Heart left ventricle (tissue), 13 donors: ENCODE measurements at regions not wholly inside any gene's neighbourhood (a gene's known extent, or its start where the extent isn't known, plus 50 kb on each side); places are given as distances from the start of the nearest gene placed in this dataset.

Experiments used
- CTCF ChIP-seq, 12 donors: fragments of 200-600 bp; sonication (generic) in 4 of 12; IDR thresholded peaks; one replicate each; pipeline versions ENCODE4 v1.5.0 to v1.8.0; 2018 to 2022; ENCODE audit warnings: antibody characterized with exemption in 12 of 12, mild to moderate bottlenecking in 5 of 12
- POLR2A ChIP-seq, 2 donors: fragments of 450-650 bp; IDR thresholded peaks; one replicate each; pipeline ENCODE4 v1.6.1; 2017; ENCODE audit warnings: antibody characterized with exemption in 2 of 2, mild to moderate bottlenecking in 2 of 2, moderate library complexity in 2 of 2
- donor health status: ischemic (EF 13 %, LVEDD 7.1; RV severe dilation, severe dysfunction).
- donor health status: DM: no; HTN: yes; CAD: no.
- donor health status: DM: no; HTN: no; CAD: no.
- donor health status: ischemic (EF 25% LVEDD 6.9; RV normal size, moderate dysfunction).
- donor health status: ischemic (EF 25% LVEDD 5.7; RV mildly dilated, moderate dysfunction).
- donor health status: ischemic (EF 35%, LVEDD 5.7; RV mildly dilated, moderate dysfunction).
- donor health status: nonischemic (EF 11% LVEDD 7.7; RV severe dilation, severe dysfunction).
- donor health status: DM: yes; HTN: yes; CAD: no.
- donor health status: PGD.
- donor health status: ischemic (EF 29% LVEDD 5.4; RV normal size, mild dysfunction).
- donor health status: nonischemic (EF 23%, LVEDD 6.1; RV moderate dilation, normal function).

GRCh38 chr6:96436398-96436797 is 85.2 kb upstream of the UFL1 start:
- TF ChIP-seq CTCF (IDR thresholded peaks at IDR 0.05) = no peak
- no peak for TF ChIP-seq POLR2A (IDR thresholded peaks at IDR 0.05)
